OCI-LY7 (cell line): ENCODE measurements at regions not wholly inside any gene's neighbourhood (a gene's known extent, or its start where the extent isn't known, plus 50 kb on each side); places are given as distances from the start of the nearest gene placed in this dataset.

Experiments used
- CTCF ChIP-seq: fragments of 200-600 bp; sonication (generic); conservative IDR thresholded peaks from 2 replicates; pipeline ENCODE4 v1.5.1; 2014; ENCODE audit warnings: mild to moderate bottlenecking, antibody characterized with exemption, low read length, moderate library complexity, mixed read lengths
- EZH2phosphoT487 ChIP-seq: fragments of 200-600 bp; sonication (generic); IDR thresholded peaks from 2 replicates; pipeline ENCODE4 v1.6.1; 2018; ENCODE audit warnings: low read depth, borderline replicate concordance, mild to moderate bottlenecking, mixed run types, antibody characterized with exemption, low read length, moderate library complexity, mixed read lengths

- no peak for TF ChIP-seq CTCF
- TF ChIP-seq EZH2phosphoT487 = no peak
These were observed 106.0 kb upstream of the FAR2 start for GRCh38 chr12:29043069-29043468.
